H4 (cell line): ENCODE measurements at regions not wholly inside any gene's neighbourhood (a gene's known extent, or its start where the extent isn't known, plus 50 kb on each side); places are given as distances from the start of the nearest gene placed in this dataset.

Source experiments
- DNase-seq: peaks from one replicate; pipeline ENCODE4 v3.0.0-alpha.2; 2015; ENCODE audit warnings: low spot score

DNA sequence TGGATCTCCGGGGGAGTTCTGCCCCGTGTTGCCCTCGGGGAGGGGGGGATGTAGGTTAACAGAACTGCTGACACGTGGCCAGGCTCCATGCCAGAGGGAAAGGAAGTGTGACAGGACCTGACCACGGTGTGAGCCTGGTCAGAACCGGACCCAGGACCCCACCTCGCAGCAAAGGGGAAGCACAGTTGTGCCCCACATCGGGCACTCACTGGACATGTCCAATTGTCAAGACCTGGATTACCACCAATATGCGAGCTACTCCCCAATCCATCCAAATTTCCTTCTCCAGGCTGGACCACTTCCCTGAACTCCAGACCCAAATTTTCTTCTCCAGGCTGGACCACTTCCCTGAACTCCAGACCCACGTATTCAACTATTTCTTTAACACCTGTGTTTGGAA lies 78.8 kb upstream of the PIWIL1 start:
- no peak for DNase-seq

DNA sequence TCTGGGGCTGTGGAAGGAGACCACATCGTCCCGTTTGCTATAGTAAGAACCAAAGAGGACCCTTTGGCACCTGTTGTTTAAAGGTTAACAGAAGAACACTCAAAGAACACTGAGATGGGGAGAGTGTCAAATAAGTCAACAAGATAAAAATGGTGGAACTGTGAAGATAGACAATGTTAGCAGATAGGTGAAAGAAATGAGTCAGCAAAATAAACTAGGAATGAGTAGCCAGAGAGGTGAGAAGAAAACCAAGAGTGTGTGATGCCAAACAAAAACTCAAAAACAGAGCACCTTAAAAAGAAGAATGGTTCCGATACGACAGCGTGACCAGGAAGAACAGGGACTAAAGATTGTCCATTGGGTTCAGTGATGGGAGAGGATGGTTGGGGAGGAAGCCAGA lies 74.7 kb upstream of the PIWIL1 start:
- DNase-seq = no peak

DNA sequence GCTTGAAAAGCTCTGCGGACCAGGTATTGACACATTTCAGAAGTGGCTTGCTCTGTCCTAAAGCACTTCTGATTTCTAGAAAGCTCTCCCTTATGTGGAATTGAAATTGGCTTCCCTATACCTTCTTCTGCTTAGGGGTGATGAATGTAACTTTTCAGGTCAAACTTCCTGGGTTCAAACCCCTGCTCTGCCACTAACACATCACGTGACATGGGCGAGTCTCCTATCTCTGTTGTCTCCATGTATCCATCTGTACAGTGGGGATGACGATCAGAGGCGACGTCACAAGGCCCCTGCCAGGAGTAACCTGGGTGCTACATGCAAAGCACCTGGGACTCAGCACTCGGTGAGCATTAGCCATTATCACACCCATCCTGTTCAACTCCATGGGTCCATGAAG lies 73.7 kb upstream of the PIWIL1 start:
- no peak for DNase-seq

DNA sequence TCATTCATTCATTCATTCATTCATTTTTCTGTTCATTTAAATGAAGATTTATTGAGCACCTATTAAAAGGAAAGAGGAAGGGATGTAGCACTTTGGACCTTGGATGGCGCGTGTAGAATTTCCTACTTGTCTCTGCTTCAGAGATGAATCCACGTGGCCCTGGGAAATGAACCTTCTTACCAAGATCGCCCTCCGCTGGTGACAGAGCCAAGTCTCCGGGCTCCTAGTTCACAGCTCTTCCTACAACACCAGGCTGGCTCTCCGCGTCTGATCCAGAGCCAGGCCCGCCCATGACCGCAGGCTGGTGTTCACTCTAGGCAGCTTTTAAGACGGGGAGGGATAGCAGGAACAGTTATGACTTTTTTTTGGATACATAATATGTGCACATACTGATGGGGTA lies 70.9 kb upstream of the PIWIL1 start:
- DNase-seq = no peak

DNA sequence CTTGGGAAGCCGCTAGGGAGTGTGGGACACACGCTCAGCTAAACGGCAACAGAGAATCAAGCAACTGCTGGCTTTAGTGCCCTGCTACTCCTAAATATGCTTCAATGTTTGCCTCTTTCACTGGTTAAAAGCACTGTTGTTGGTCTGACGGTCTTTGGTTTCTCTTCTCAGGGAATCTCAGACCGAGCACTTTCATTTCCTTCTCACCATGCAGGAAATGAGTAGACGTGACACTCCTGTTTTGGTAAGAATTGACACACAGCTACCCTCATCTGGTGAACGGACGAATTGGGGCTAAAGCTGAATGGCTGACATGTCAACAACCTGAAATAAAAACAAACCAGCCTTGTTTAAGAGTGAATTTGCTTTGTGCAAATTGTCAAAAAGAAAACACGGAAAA lies 57.5 kb upstream of the PIWIL1 start:
- DNase-seq = no peak

DNA sequence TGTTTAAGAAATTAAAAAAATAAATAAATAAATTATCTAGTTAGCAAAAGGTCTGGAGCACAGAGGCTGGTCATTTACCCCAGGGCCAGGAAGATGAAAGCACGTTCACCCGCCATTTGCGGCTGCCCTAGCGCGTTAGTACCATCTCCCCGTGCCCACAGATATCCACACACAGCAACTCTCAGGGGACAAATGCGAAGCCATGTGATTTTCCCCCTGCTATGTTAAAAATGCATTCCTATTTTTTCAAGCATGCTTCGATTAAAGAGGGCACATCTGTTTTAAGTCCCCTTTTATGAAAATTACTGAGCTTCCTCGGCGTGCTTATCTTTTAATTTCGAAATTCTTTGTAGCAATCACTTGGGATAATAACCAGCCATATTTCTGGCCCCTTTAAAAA lies 56.9 kb upstream of the PIWIL1 start:
- DNase-seq = no peak

DNA sequence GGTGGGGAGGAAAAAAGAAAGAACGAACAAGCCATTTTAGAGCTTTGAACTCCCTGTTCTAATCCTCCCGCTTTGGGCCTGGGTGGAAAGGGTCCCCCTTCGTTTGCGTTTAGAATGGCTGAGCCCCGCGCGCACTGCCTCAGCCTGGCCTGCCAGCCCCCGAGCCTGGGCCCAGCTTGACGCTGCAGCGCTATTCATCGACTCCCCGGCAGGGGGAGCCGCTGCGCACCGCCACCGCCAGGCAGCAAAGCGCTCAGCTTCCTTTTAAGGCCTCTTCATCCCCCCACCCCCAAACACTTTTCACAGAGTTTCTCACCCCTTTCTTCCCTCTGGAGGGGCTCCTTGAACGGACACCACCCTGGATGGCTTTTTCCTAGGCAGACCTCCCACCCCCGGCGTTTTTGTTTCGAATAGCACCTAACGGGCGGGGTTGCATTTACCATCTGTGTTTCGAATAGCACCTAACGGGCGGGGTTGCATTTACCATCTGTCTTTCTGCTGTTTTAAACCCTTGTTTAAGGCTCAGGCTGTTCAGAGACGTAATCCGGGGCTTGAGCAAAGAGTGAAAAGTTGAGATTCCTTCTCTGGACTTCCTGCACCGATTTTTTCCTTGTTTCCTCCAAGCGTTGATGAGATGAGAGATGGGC lies 56.4 kb upstream of the PIWIL1 start:
- no peak for DNase-seq

DNA sequence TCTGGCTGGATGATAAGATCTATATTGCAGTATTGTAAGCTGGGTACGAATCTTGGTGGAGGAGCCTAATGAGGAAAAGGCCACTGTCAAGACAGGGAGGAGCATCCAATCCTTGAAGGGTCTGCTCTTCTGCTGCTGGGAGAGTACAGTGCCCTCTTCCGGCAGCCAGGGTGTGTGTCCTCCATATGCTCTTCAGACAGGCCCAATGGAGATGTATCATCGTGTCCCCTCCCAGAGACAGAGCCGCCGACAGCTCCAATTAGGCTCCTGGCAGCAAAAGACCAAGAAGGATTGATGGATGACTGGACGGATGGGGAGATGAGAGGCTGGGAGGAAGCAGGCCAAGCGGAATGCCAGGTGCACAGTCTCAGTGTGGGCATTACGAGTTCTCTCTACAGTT lies 51.6 kb upstream of the PIWIL1 start:
- DNase-seq = no peak

DNA sequence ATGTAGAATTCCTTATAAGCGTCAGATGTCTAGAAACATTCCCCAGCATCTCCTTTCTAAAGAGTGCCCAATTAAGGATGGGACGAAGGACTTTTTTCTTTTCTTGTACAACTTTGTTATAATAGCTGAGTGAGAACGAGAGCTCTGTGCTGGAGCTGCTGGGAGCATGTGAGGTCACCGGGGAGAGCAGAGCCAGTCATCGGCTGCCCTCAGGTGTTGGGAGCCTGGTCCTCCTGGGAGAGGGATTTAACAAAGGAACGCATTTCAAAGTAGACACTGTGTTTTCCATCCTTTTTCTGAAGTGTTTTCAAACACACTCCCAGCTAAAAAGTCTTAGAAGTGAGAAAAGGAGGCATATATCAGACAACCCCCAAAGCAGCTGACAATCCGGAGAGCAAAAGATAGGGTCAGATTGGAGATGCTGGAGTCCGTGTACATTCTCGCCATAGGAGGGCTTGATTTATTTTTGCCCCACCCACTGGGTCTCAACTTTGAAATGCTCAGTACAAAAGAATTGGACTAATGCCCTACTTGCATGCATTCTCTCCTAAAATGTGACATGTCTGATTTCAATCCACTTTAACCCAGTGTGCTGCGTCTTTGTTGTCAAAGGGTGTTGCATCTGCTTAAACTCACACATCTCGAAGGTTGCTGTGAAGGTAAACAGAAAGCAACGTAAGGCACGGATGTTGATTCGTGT lies 50.8 kb upstream of the PIWIL1 start:
- DNase-seq = no peak
